GM18951 (cell line): ENCODE measurements at regions not wholly inside any gene's neighbourhood (a gene's known extent, or its start where the extent isn't known, plus 50 kb on each side); places are given as distances from the start of the nearest gene placed in this dataset.
"Not testable (repeated sequence)": the region's sequence is repeated elsewhere in the genome, so short reads cannot be mapped to it uniquely, and the experiment has no call there.

Experiments used
- POLR2A ChIP-seq: IDR thresholded peaks from 4 replicates; pipeline ENCODE4 v1.6.1; 2011; ENCODE audit warnings: mild to moderate bottlenecking; ENCODE audit not compliant: insufficient read length, insufficient read depth; ENCODE audit errors: extremely low read depth
- in situ Hi-C: fragments of 300-500 bp; cut with MboI; formaldehyde crosslinking; loops from one replicate; pipeline ENCODE4 v1.12.0; 2022; ENCODE audit warnings: low sequenced_read_pairs, mixed read lengths, inconsistent platforms; ENCODE audit not compliant: unreplicated experiment

- no peak for TF ChIP-seq POLR2A
- in situ Hi-C loops: no loop called here
Measured at GRCh38 chr4:162469977-162470376, 306.2 kb upstream of the FSTL5 start.

- in situ Hi-C loops: not testable (repeated sequence)
Measured at GRCh38 chr4:162465356-162465755, 301.6 kb upstream of the FSTL5 start.

- in situ Hi-C loops: no loop called here
- no peak for TF ChIP-seq POLR2A
Measured at GRCh38 chr4:162461952-162462351, 298.2 kb upstream of the FSTL5 start.

- in situ Hi-C loops: no loop called here
Measured at GRCh38 chr4:162458051-162458450, 294.3 kb upstream of the FSTL5 start.

GRCh38 chr4:162457071-162457865 lies 293.5 kb upstream of the FSTL5 start:
- in situ Hi-C loops: no loop called here
- TF ChIP-seq POLR2A: no peak

More at GRCh38 chr4:162458051-162458450, 294.3 kb upstream of the FSTL5 start:
- TF ChIP-seq POLR2A: no peak

- no peak for TF ChIP-seq POLR2A
- in situ Hi-C loops: no loop called here
Measured at GRCh38 chr4:162456106-162456505, 292.3 kb upstream of the FSTL5 start.

GRCh38 chr4:162450531-162451035 lies 286.8 kb upstream of the FSTL5 start:
- TF ChIP-seq POLR2A: no peak
- in situ Hi-C loops: no loop called here

GRCh38 chr4:162443510-162443909 lies 279.7 kb upstream of the FSTL5 start:
- TF ChIP-seq POLR2A: no peak
- in situ Hi-C loops: no loop called here

GRCh38 chr4:162442128-162442527 lies 278.3 kb upstream of the FSTL5 start:
- no peak for TF ChIP-seq POLR2A
- in situ Hi-C loops: no loop called here

GRCh38 chr4:162422312-162422711 lies 258.5 kb upstream of the FSTL5 start:
- in situ Hi-C loops: no loop called here
- no peak for TF ChIP-seq POLR2A

GRCh38 chr4:162410854-162411253 lies 247.1 kb upstream of the FSTL5 start:
- TF ChIP-seq POLR2A: no peak
- in situ Hi-C loops: no loop called here

- TF ChIP-seq POLR2A: no peak
- in situ Hi-C loops: no loop called here
Measured at GRCh38 chr4:162409048-162409447, 245.2 kb upstream of the FSTL5 start.

- TF ChIP-seq POLR2A: no peak
- in situ Hi-C loops: no loop called here
Measured at GRCh38 chr4:162408309-162408708, 244.5 kb upstream of the FSTL5 start.

GRCh38 chr4:162406637-162407365 lies 243.0 kb upstream of the FSTL5 start:
- no peak for TF ChIP-seq POLR2A
- in situ Hi-C loops: no loop called here

GRCh38 chr4:162403932-162404331 lies 240.1 kb upstream of the FSTL5 start:
- in situ Hi-C loops: no loop called here
- no peak for TF ChIP-seq POLR2A
